GM12892 (cell line): ENCODE measurements at regions not wholly inside any gene's neighbourhood (a gene's known extent, or its start where the extent isn't known, plus 50 kb on each side); places are given as distances from the start of the nearest gene placed in this dataset.

Experiments used
- POLR2A ChIP-seq: IDR thresholded peaks from 2 replicates; pipeline ENCODE4 v1.6.1; 2011; ENCODE audit warnings: low read depth, low read length, control low read depth
- POLR2AphosphoS5 ChIP-seq: IDR thresholded peaks from 2 replicates; pipeline ENCODE4 v1.6.1; 2011; ENCODE audit warnings: low read depth, low read length, control low read depth
- TAF1 ChIP-seq: IDR thresholded peaks from 2 replicates; pipeline ENCODE4 v1.6.1; 2011; ENCODE audit warnings: low read depth, mild to moderate bottlenecking, control low read depth, low read length, borderline replicate concordance

DNA sequence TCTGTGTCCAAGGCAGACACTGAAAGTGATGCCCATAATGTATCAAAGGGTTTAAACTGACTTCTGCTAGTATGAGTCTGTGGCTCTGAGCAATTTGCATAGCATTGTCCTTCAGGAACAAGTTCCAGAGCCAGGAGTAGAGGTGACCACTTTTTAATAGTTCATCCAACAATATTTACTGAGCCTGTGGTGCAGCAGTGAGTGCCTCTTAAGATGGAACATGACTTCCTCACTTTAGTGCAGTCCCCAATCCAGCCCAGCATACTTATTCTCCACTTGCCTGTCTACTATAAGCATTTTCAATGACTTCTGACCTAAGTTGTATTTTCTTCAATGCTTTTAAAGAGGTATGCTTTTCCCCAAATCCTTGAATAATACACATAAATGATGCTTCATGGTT is 611.3 kb downstream of the MED13L start:
- no peak for TF ChIP-seq POLR2A
- TF ChIP-seq TAF1: no peak
- TF ChIP-seq POLR2AphosphoS5: no peak
